IMR-90 (cell line): ENCODE measurements at regions not wholly inside any gene's neighbourhood (a gene's known extent, or its start where the extent isn't known, plus 50 kb on each side); places are given as distances from the start of the nearest gene placed in this dataset.

Experiments used
- BHLHE40 ChIP-seq: fragments of 150-350 bp; IDR thresholded peaks from 2 replicates; pipeline ENCODE4 v1.6.1; 2016; ENCODE audit warnings: mild to moderate bottlenecking, low read depth, low read length
- CTCF ChIP-seq: conservative IDR thresholded peaks from 2 replicates; pipeline ENCODE4 v1.5.1; 2012; ENCODE audit warnings: mild to moderate bottlenecking, low read depth, low read length, improper control_type of control experiment
- MAFK ChIP-seq: IDR thresholded peaks from 2 replicates; pipeline ENCODE4 v1.6.1; 2012; ENCODE audit warnings: low read depth, low read length, improper control_type of control experiment
- NFE2L2 ChIP-seq: fragments of 150-350 bp; IDR thresholded peaks from 2 replicates; pipeline ENCODE4 v1.6.1; 2016; ENCODE audit warnings: low read depth, mild to moderate bottlenecking, low read length
- POLR2A ChIP-seq: IDR thresholded peaks from 2 replicates; pipeline ENCODE4 v1.6.1; 2012; ENCODE audit warnings: mild to moderate bottlenecking, low read depth, low read length
- RCOR1 ChIP-seq: IDR thresholded peaks from 2 replicates; pipeline ENCODE4 v1.6.1; 2012; ENCODE audit warnings: mild to moderate bottlenecking, low read length, improper control_type of control experiment; ENCODE audit not compliant: insufficient replicate concordance
- RFX5 ChIP-seq: IDR thresholded peaks from 2 replicates; pipeline ENCODE4 v1.8.0; 2012; ENCODE audit warnings: low read depth, mild to moderate bottlenecking, low read length, moderate library complexity
- SMC3 ChIP-seq: fragments of 150-350 bp; IDR thresholded peaks from 2 replicates; pipeline ENCODE4 v1.6.1; 2016; ENCODE audit warnings: low read depth, mild to moderate bottlenecking, antibody characterized with exemption, low read length, moderate library complexity

GRCh38 chrX:150038315-150038714 is 100.0 kb upstream of the EOLA2 start:
- TF ChIP-seq RCOR1 (no peak), CTCF (no peak), POLR2A (no peak), SMC3 (no peak), BHLHE40 (no peak), NFE2L2 (no peak), RFX5 (no peak), MAFK (no peak)
